CD4-positive, alpha-beta T cell treated with Interleukin-10 for 1 hour (primary cell): ENCODE measurements at regions not wholly inside any gene's neighbourhood (a gene's known extent, or its start where the extent isn't known, plus 50 kb on each side); places are given as distances from the start of the nearest gene placed in this dataset.

Source experiments
- DNase-seq: peaks from one replicate; pipeline ENCODE4 v3.0.0-alpha.2; 2020

- no peak for DNase-seq
Measured at GRCh38 chr5:167810573-167810972, 480.9 kb upstream of the WWC1 start.

GRCh38 chr5:167812871-167813270 is 478.6 kb upstream of the WWC1 start:
- no peak for DNase-seq

GRCh38 chr5:167813389-167813788 is 478.1 kb upstream of the WWC1 start:
- DNase-seq: no peak

GRCh38 chr5:167814040-167814439 is 477.4 kb upstream of the WWC1 start:
- no peak for DNase-seq

GRCh38 chr5:167814828-167815227 is 476.6 kb upstream of the WWC1 start:
- no peak for DNase-seq

- no peak for DNase-seq
Measured at GRCh38 chr5:167816354-167816753, 475.1 kb upstream of the WWC1 start.

GRCh38 chr5:167816864-167817263 is 474.6 kb upstream of the WWC1 start:
- DNase-seq: no peak

GRCh38 chr5:167819406-167819805 is 472.0 kb upstream of the WWC1 start:
- no peak for DNase-seq

GRCh38 chr5:167820101-167820990 is 471.1 kb upstream of the WWC1 start:
- DNase-seq: no peak

- DNase-seq: no peak
Measured at GRCh38 chr5:167821151-167821550, 470.3 kb upstream of the WWC1 start.

- DNase-seq: no peak
Measured at GRCh38 chr5:167821669-167822068, 469.8 kb upstream of the WWC1 start.

- no peak for DNase-seq
Measured at GRCh38 chr5:167822241-167822640, 469.2 kb upstream of the WWC1 start.

GRCh38 chr5:167823405-167823804 is 468.0 kb upstream of the WWC1 start:
- no peak for DNase-seq

- DNase-seq: no peak
Measured at GRCh38 chr5:167827766-167828165, 463.7 kb upstream of the WWC1 start.

GRCh38 chr5:167831754-167832504 is 459.5 kb upstream of the WWC1 start:
- DNase-seq: no peak

- no peak for DNase-seq
Measured at GRCh38 chr5:167832609-167833008, 458.8 kb upstream of the WWC1 start.

GRCh38 chr5:167833456-167833855 is 458.0 kb upstream of the WWC1 start:
- no peak for DNase-seq

GRCh38 chr5:167835146-167835545 is 456.3 kb upstream of the WWC1 start:
- no peak for DNase-seq

GRCh38 chr5:167837127-167837526 is 454.3 kb upstream of the WWC1 start:
- no peak for DNase-seq

GRCh38 chr5:167839065-167839464 is 452.4 kb upstream of the WWC1 start:
- DNase-seq: no peak

GRCh38 chr5:167840527-167841130 is 450.8 kb upstream of the WWC1 start:
- DNase-seq: no peak

- DNase-seq: no peak
Measured at GRCh38 chr5:167843881-167844572, 447.4 kb upstream of the WWC1 start.

GRCh38 chr5:167845952-167846351 is 445.5 kb upstream of the WWC1 start:
- no peak for DNase-seq
